Ovary (tissue), 7 donors: ENCODE measurements at regions not wholly inside any gene's neighbourhood (a gene's known extent, or its start where the extent isn't known, plus 50 kb on each side); places are given as distances from the start of the nearest gene placed in this dataset.

Experiments
- DNase-seq, 5 donors: peaks; one replicate each; pipeline ENCODE4 v3.0.0-alpha.2; 2019 to 2020
- H3K27ac ChIP-seq, 2 donors: fragments of 200-600 bp; one replicate each; pipeline versions ENCODE4 v1.5.1 to v1.8.0; 2019 to 2022
- H3K27me3 ChIP-seq: fragments of 200-600 bp; one replicate; pipeline ENCODE4 v1.8.0; 2022
- H3K36me3 ChIP-seq: fragments of 200-600 bp; sonication (generic); one replicate; pipeline ENCODE4 v1.5.1; 2019
- H3K4me1 ChIP-seq: one replicate; pipeline ENCODE4 v1.8.1; 2013; ENCODE audit warnings: mild to moderate bottlenecking, moderate library complexity; ENCODE audit not compliant: insufficient read depth
- H3K4me3 ChIP-seq: fragments of 200-600 bp; sonication (generic); one replicate; pipeline ENCODE4 v1.5.1; 2017
- H3K9me3 ChIP-seq, 2 donors: fragments of 200-600 bp in 1 of 2; sonication (generic) in 1 of 2; one replicate each; pipeline versions ENCODE4 v1.5.1 to v1.8.1; 2013 to 2019; ENCODE audit warnings: mild to moderate bottlenecking in 1 of 2, moderate library complexity in 1 of 2
- EP300 ChIP-seq: sonication (generic); formaldehyde crosslinking; IDR thresholded peaks from one replicate; pipeline ENCODE4 v1.6.1; 2017; ENCODE audit warnings: antibody characterized with exemption
- POLR2A ChIP-seq: fragments of 450-650 bp; IDR thresholded peaks from one replicate; pipeline ENCODE4 v1.6.1; 2017; ENCODE audit warnings: antibody characterized with exemption, mild to moderate bottlenecking, moderate library complexity
- WGBS, 3 donors: extraction: QIAGEN DNeasy Blood & Tissue Kit in 1 of 3; methylation state at CpG; one replicate each; pipeline versions ENCODE4 v1.1.5 to v1.1.7; 2013 to 2017; 5-methylcytosine and 5-hydroxymethylcytosine counted together
- intact Hi-C, 4 donors: fragments of 100-400 bp; cut with DNase I; formaldehyde crosslinking; loops; one replicate each; pipeline versions ENCODE4 v1.11.0 to v1.15.1; 2022 to 2023
- TF ChIP-seq, protein P1 (sequence below), 3 donors: fragments of 450-650 bp in 2 of 3; fragments of 200-600 bp in 1 of 3; IDR thresholded peaks; one replicate each; pipeline versions ENCODE4 v1.5.1 to v1.8.0; 2016 to 2022; ENCODE audit warnings: antibody characterized with exemption in 3 of 3, mild to moderate bottlenecking in 1 of 3
- donor health status: DM: no; HTN: no; CAD: no; lungs with moderate emphysema.
- donor health status: DM: no; HTN: no; CAD: no.
- donor health status: Bipolar disorder and iron deficiency.
- donor health status: DM: no; HTN: no; CAD: no.
- donor health status: DM: yes; HTN: yes; CAD: no.

DNA sequence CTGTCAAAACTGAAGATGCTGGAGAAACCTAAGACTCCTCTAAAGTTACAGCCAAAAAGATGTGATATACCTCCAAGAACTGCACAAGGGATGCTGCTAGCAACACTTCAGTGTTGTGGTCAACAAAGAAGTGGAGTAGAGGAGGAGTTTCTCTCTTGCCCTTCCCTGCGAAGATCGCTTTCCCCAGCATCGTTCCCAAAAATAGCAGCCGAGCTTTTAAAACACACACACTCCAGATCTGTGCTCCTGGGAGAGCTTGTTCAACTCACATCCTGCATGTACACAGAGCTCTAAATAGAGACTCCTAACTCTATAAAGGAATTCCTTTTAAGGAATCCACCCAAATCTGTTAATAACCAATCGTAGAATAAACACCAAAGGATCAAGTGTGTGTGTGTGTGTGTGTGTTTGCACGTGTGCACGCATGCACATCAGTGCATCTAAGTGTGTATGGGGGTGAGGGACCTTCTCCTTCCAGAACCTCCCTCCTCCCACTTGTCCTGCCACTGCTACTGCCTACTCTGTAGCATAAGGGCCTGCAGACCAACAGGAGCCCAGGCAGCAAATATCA is 58.5 kb downstream of the PSMG1 start:
- WGBS, 3 donors = 68 to 74% (median 68%) methylated on average over 7 of the region's 7 CpGs
- intact Hi-C loops = loop anchor here in 3 of 4 donors (5.0 to 10.0 kb wide), 4 partner anchors 210 to 382 kb away; partner anchors contain the start of gene ETS2 (in 1 of the 3)
- H3K9me3 ChIP-seq = no peaks in the 10 kb centered on the region
- TF ChIP-seq POLR2A = no peak
- TF ChIP-seq EP300 = no peak
- TF ChIP-seq, protein P1, sequence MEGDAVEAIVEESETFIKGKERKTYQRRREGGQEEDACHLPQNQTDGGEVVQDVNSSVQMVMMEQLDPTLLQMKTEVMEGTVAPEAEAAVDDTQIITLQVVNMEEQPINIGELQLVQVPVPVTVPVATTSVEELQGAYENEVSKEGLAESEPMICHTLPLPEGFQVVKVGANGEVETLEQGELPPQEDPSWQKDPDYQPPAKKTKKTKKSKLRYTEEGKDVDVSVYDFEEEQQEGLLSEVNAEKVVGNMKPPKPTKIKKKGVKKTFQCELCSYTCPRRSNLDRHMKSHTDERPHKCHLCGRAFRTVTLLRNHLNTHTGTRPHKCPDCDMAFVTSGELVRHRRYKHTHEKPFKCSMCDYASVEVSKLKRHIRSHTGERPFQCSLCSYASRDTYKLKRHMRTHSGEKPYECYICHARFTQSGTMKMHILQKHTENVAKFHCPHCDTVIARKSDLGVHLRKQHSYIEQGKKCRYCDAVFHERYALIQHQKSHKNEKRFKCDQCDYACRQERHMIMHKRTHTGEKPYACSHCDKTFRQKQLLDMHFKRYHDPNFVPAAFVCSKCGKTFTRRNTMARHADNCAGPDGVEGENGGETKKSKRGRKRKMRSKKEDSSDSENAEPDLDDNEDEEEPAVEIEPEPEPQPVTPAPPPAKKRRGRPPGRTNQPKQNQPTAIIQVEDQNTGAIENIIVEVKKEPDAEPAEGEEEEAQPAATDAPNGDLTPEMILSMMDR (IDR thresholded peaks at IDR 0.05) = no peak
- H3K4me3 ChIP-seq = no peak overlapping the region
- H3K27ac ChIP-seq = no peak overlapping the region
- H3K4me1 ChIP-seq = no peaks in the 10 kb centered on the region
- H3K36me3 ChIP-seq = no peaks in the 10 kb centered on the region
- DNase-seq = no peak
- H3K27me3 ChIP-seq = no peaks in the 10 kb centered on the region

DNA sequence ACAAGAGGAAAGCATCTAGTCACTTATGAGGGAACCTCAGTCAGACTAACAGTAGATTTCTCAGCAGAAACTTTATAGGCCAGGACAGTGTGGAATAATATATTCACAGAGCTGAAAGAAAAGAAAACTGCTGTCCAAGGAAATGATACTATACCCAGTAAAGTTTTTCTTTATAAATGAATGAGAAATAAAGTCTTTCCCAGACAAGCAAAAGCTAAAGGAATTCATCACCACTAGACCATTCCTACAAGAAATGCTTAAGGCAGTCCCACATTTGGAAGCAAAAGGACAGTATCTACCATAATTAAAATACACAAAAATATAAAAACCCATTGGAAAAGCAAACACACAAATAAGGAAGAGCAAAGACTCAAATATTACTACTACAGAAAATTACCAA is 59.9 kb downstream of the PSMG1 start:
- H3K27ac ChIP-seq = no peak overlapping the region
- no peak for TF ChIP-seq EP300
- TF ChIP-seq POLR2A = no peak
- TF ChIP-seq, protein P1 (IDR thresholded peaks at IDR 0.05) = no peak
- DNase-seq = no peak
- no peak overlapping the region for H3K4me3 ChIP-seq
- intact Hi-C loops = loop anchor here in 2 of 4 donors (5.0 to 10.0 kb wide), 3 partner anchors 209 to 381 kb away; partner anchors contain the start of gene ETS2 (in 1 of the 2)
- no peaks in the 10 kb centered on the region for H3K36me3 ChIP-seq
- no peaks in the 10 kb centered on the region for H3K9me3 ChIP-seq
- H3K27me3 ChIP-seq = no peaks in the 10 kb centered on the region
- no peaks in the 10 kb centered on the region for H3K4me1 ChIP-seq

DNA sequence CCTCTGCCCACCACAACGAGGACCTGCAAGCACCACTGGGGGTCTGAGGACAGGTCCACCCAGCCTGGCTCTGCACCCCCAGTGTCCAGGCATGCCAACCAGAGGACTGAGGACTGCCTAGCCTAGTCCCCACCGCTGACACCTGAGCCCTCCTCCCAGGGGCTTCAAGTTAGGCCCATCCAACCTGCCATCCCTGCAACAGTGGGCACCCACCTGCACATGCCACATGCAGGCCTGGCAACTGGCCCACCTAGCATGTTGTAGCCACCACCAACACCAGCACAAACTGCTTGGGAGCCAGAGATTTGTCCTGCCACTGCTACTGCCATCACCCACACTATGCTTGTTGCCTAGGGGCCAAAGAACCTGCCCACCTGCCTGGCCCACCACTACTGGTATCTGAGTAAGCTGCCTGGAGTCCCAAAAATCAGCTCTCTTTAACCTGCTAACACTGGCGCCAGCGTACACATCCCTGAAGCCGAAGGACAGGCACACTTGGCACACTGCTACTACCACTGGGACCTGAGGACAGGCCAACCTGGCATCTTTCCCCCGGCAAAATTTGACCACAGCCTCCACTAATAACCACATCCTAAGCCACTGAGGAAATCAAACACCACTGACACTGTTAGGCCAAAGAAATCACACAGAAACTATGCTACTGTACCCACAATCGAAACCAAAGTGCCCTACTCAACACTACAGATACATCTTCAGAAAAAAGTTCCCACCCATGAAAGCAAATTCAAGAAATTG is 61.5 kb downstream of the PSMG1 start:
- no peaks in the 10 kb centered on the region for H3K9me3 ChIP-seq
- H3K36me3 ChIP-seq = no peaks in the 10 kb centered on the region
- H3K4me3 ChIP-seq = no peak overlapping the region
- H3K4me1 ChIP-seq = no peaks in the 10 kb centered on the region
- no peak for DNase-seq
- TF ChIP-seq, protein P1 (IDR thresholded peaks at IDR 0.05) = no peak
- TF ChIP-seq POLR2A (no peak), EP300 (no peak)
- no peaks in the 10 kb centered on the region for H3K27me3 ChIP-seq
- WGBS, 3 donors = 92 to 96% (median 93%) methylated on average over 7 of the region's 7 CpGs
- intact Hi-C loops = loop anchor here in 2 of 4 donors (5.0 to 10.0 kb wide), 3 partner anchors 207 to 379 kb away; partner anchors contain the start of gene ETS2 (in 1 of the 2)
- no peak overlapping the region for H3K27ac ChIP-seq

DNA sequence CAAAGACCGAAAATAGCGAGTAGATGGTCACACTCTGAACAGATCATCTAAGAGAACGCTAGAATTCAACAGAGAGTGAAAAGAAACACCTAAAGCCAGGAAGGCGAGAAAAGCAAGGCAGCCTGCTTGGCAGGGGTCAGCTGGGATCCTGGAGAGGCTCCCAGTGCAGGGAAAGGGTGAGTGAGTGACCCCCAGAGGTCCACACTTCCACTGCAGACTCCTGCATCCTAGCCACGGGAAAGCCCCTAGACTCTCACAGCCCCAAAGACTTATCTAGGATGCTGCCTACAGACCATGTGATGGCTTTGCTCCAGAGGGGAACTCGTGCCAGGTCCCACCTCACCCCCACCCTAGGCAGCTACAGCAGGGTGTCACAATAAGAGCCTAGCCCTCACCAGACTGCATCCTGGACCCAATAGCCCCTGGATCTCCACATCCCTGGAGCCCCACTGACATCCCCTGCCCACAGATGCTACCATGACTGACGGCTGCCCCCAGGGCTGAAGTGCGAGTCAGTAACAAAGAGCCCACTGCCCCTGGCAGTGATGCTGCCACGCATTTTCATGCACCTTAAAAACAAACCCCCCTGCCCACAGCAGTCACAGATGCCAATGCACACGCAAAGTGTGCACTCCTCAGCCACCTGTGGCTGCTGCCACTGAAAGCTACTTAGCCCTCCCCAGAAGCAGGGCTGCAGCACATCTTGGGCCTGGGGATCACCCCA is 62.2 kb downstream of the PSMG1 start:
- Histone ChIP-seq H3K4me1 (no peaks in the 10 kb centered on the region), H3K27me3 (no peaks in the 10 kb centered on the region), H3K27ac (no peak overlapping the region), H3K4me3 (no peak overlapping the region), H3K36me3 (no peaks in the 10 kb centered on the region), H3K9me3 (no peaks in the 10 kb centered on the region)
- no peak for DNase-seq
- WGBS, 3 donors = 68 to 74% (median 71%) methylated on average over 10 of the region's 10 CpGs
- no peak for TF ChIP-seq POLR2A
- TF ChIP-seq, protein P1 (IDR thresholded peaks at IDR 0.05) = no peak
- TF ChIP-seq EP300 = no peak
- intact Hi-C loops = loop anchor here in 2 of 4 donors (5.0 to 10.0 kb wide), 3 partner anchors 206 to 379 kb away; partner anchors contain the start of gene ETS2 (in 1 of the 2)
